HCT116 (cell line): ENCODE measurements at regions not wholly inside any gene's neighbourhood (a gene's known extent, or its start where the extent isn't known, plus 50 kb on each side); places are given as distances from the start of the nearest gene placed in this dataset.

Source experiments
- ATAC-seq: fragments of 200-7000 bp; cut with Tn5 transposase; 2 replicates; pipeline ENCODE4 v1.9.1; 2020; ENCODE audit warnings: mild to moderate bottlenecking, moderate library complexity
- BruUV-seq: library from RNA; stranded (reverse); fragments of 400-500 nt; replicated peaks from 2 replicates; lab custom pipeline; 2021; lab: Mats Ljungman, UMichigan
- CTCF ChIA-PET: fragments of 300-600 bp; sonication (Branson Sonifier 250); formaldehyde crosslinking; loops from one replicate; lab custom pipeline; 2021; ENCODE audit warnings: antibody characterized with exemption; lab: Charles Lee
- POLR2A ChIA-PET: fragments of 300-600, 350-600 bp; sonication (Branson Sonifier 250); formaldehyde crosslinking; loops from one replicate; lab custom pipeline; 2021; ENCODE audit warnings: antibody characterized with exemption; lab: Charles Lee
- RAD21 ChIA-PET, 2 experiments: fragments of 300-600 bp; sonication (Branson Sonifier 250); formaldehyde crosslinking; loops; one replicate each; lab custom pipeline; 2023; ENCODE audit warnings: low total read pairs in 2 of 2; ENCODE audit not compliant: uncharacterized antibody in 2 of 2, unreplicated experiment in 2 of 2, low non-redundant PET in 1 of 2; lab: Charles Lee
- DNase-seq: peaks from one replicate; pipeline ENCODE4 v3.0.0-alpha.2; 2010; ENCODE audit warnings: low read depth, low spot score
- H2AFZ ChIP-seq: fragments of 200-600 bp; shearing (Covaris generic), sonication (generic); 2 replicates; pipeline ENCODE4 v1.6.1; 2017; ENCODE audit warnings: low read depth, mixed run types, mixed read lengths, antibody characterized with exemption, low read length; ENCODE audit not compliant: poor library complexity, severe bottlenecking
- H3K27ac ChIP-seq: 2 replicates; pipeline ENCODE4 v1.5.1; 2012; ENCODE audit warnings: low read depth, low read length
- H3K27me3 ChIP-seq: fragments of 200-600 bp; sonication (generic); 2 replicates; pipeline ENCODE4 v1.6.1; 2016; ENCODE audit warnings: mixed run types, low read length, mixed read lengths; ENCODE audit not compliant: insufficient read depth
- H3K36me3 ChIP-seq, 2 experiments: fragments of 200-500 bp in 1 of 2; fragments of 200-600 bp in 1 of 2; sonication (Bioruptor generic) in 1 of 2; sonication (generic) in 1 of 2; 2 replicates each; pipeline versions ENCODE4 v1.5.1 to v1.6.1; 2014 to 2016; ENCODE audit warnings: low read length in 2 of 2, inconsistent platforms in 1 of 2, mixed read lengths in 1 of 2, mixed run types in 1 of 2; ENCODE audit not compliant: insufficient read depth in 2 of 2, control insufficient read depth in 1 of 2
- H3K4me1 ChIP-seq, 2 experiments: fragments of 200-600 bp in 1 of 2; sonication (generic) in 1 of 2; 2 replicates each; pipeline versions ENCODE4 v1.5.1 to v1.6.1; 2012 to 2017; ENCODE audit warnings: low read length in 2 of 2, inconsistent platforms in 1 of 2, mild to moderate bottlenecking in 1 of 2, mixed read lengths in 1 of 2, mixed run types in 1 of 2, moderate library complexity in 1 of 2; ENCODE audit not compliant: insufficient read depth in 2 of 2, control insufficient read depth in 1 of 2
- H3K4me2 ChIP-seq: fragments of 200-600 bp; sonication (generic); 2 replicates; pipeline ENCODE4 v1.6.1; 2017; ENCODE audit warnings: mixed run types, low read length, mixed read lengths
- H3K4me3 ChIP-seq, 2 experiments: fragments of 200-600 bp in 1 of 2; sonication (generic) in 1 of 2; replicated peaks in 1 of 2; 2 replicates each; pipeline ENCODE4 v1.5.1; 2011 to 2016; ENCODE audit warnings: low read length in 2 of 2, control low read depth in 1 of 2, low read depth in 1 of 2, mild to moderate bottlenecking in 1 of 2, mixed read lengths in 1 of 2, mixed run types in 1 of 2
- H3K79me2 ChIP-seq: fragments of 200-600 bp; sonication (generic); 2 replicates; pipeline ENCODE4 v1.6.1; 2017; ENCODE audit warnings: mild to moderate bottlenecking, mixed run types, low read length, moderate library complexity, mixed read lengths; ENCODE audit not compliant: insufficient read depth
- H3K9ac ChIP-seq: fragments of 200-600 bp; sonication (generic); 2 replicates; pipeline ENCODE4 v1.6.1; 2016; ENCODE audit warnings: low read length, mixed read lengths
- H3K9me2 ChIP-seq: fragments of 200-600 bp; sonication (generic), shearing (Covaris generic); 2 replicates; pipeline ENCODE4 v1.6.1; 2017; ENCODE audit warnings: mixed run types, mild to moderate bottlenecking, moderate library complexity; ENCODE audit not compliant: insufficient read depth
- H3K9me3 ChIP-seq, 2 experiments: fragments of 200-500 bp in 1 of 2; fragments of 200-600 bp in 1 of 2; sonication (Bioruptor generic) in 1 of 2; sonication (generic) in 1 of 2; 2 replicates each; pipeline ENCODE4 v1.6.1; 2014 to 2017; ENCODE audit warnings: low read length in 2 of 2, mixed read lengths in 2 of 2, inconsistent platforms in 1 of 2, low read depth in 1 of 2, mild to moderate bottlenecking in 1 of 2, mixed run types in 1 of 2, moderate library complexity in 1 of 2; ENCODE audit not compliant: control insufficient read depth in 1 of 2, insufficient read depth in 1 of 2
- H4K20me1 ChIP-seq: fragments of 200-600 bp; sonication (generic), shearing (Covaris generic); 2 replicates; pipeline ENCODE4 v1.6.1; 2017; ENCODE audit warnings: mixed run types, mild to moderate bottlenecking, moderate library complexity; ENCODE audit not compliant: insufficient read depth
- ATF3 ChIP-seq: IDR thresholded peaks from 2 replicates; pipeline ENCODE4 v1.6.1; 2012
- CBX3 ChIP-seq: IDR thresholded peaks from 2 replicates; pipeline ENCODE4 v1.6.1; 2012; ENCODE audit warnings: low read depth
- CTCF ChIP-seq, 3 experiments: fragments of 200-600 bp in 1 of 3; sonication (generic) in 1 of 3; IDR thresholded peaks in 2 of 3; conservative IDR thresholded peaks in 1 of 3; 2 replicates each; pipeline ENCODE4 v1.5.1; 2012 to 2017; ENCODE audit warnings: low read depth in 2 of 3, low read length in 2 of 3, antibody characterized with exemption in 1 of 3, borderline replicate concordance in 1 of 3, control low read depth in 1 of 3, mild to moderate bottlenecking in 1 of 3, mixed read lengths in 1 of 3, mixed run types in 1 of 3, moderate library complexity in 1 of 3; ENCODE audit not compliant: insufficient read depth in 1 of 3
- EGR1 ChIP-seq: IDR thresholded peaks from 2 replicates; pipeline ENCODE4 v1.6.1; 2012; ENCODE audit warnings: low read depth
- ELF1 ChIP-seq: IDR thresholded peaks from 2 replicates; pipeline ENCODE4 v1.6.1; 2012; ENCODE audit warnings: low read depth, borderline replicate concordance
- EZH2phosphoT487 ChIP-seq: fragments of 200-600 bp; IDR thresholded peaks from 2 replicates; pipeline ENCODE4 v1.6.1; 2018; ENCODE audit warnings: antibody characterized with exemption, borderline replicate concordance
- FOSL1 ChIP-seq: IDR thresholded peaks from 2 replicates; pipeline ENCODE4 v1.6.1; 2012; ENCODE audit warnings: low read depth
- POLR2AphosphoS5 ChIP-seq: IDR thresholded peaks from 2 replicates; pipeline ENCODE4 v1.6.1; 2011; ENCODE audit warnings: mild to moderate bottlenecking, low read depth, low read length, moderate library complexity
- RAD21 ChIP-seq: IDR thresholded peaks from 2 replicates; pipeline ENCODE4 v1.6.1; 2012; ENCODE audit warnings: low read depth, mild to moderate bottlenecking
- REST ChIP-seq: IDR thresholded peaks from 2 replicates; pipeline ENCODE4 v1.6.1; 2012; ENCODE audit warnings: low read depth
- SP1 ChIP-seq: IDR thresholded peaks from 2 replicates; pipeline ENCODE4 v1.6.1; 2012; ENCODE audit warnings: low read depth
- SRF ChIP-seq: IDR thresholded peaks from 2 replicates; pipeline ENCODE4 v1.6.1; 2012; ENCODE audit warnings: low read depth
- TCF7L2 ChIP-seq: IDR thresholded peaks from 2 replicates; pipeline ENCODE4 v1.7.0; 2011; ENCODE audit warnings: borderline replicate concordance, inconsistent platforms; ENCODE audit not compliant: insufficient read depth, insufficient read length; ENCODE audit errors: extremely low read depth
- ZBTB33 ChIP-seq: IDR thresholded peaks from 2 replicates; pipeline ENCODE4 v1.6.1; 2011; ENCODE audit warnings: mild to moderate bottlenecking, low read length, moderate library complexity; ENCODE audit not compliant: insufficient replicate concordance; ENCODE audit errors: extremely low read depth
- ZFX ChIP-seq: fragments of 450-650 bp; IDR thresholded peaks from 2 replicates; pipeline ENCODE4 v1.6.1; 2017
- ZNF274 ChIP-seq: fragments of 200-500 bp; sonication (Bioruptor generic); IDR thresholded peaks from 2 replicates; pipeline ENCODE4 v1.6.1; 2014; ENCODE audit warnings: mild to moderate bottlenecking, low read depth, low read length, inconsistent platforms
- intact Hi-C: fragments of 100-400 bp; cut with micrococcal nuclease; formaldehyde crosslinking; loops from 2 replicates; pipeline ENCODE4 v1.10.0; 2022

- ATAC-seq (no peak), DNase-seq (no peak)
- H3K4me1 ChIP-seq = no peaks in the 10 kb centered on the region
- no peak overlapping the region for H2AFZ ChIP-seq
- no peak for TF ChIP-seq CTCF (IDR thresholded peaks at IDR 0.05 in 2 of 3, conservative IDR thresholded peaks at IDR 0.05 in 1 of 3; ENCODE audit: borderline replicate concordance in 1 of 3, insufficient read depth in 1 of 3, low read depth in 2 of 3, low read length in 2 of 3)
- no peak for TF ChIP-seq FOSL1
- TF ChIP-seq POLR2AphosphoS5 = no peak
- TF ChIP-seq RAD21 = no peak
- no peak for TF ChIP-seq ZBTB33
- TF ChIP-seq EGR1 = no peak
- TF ChIP-seq REST = no peak
- TF ChIP-seq ATF3 = no peak
- TF ChIP-seq ZNF274 = no peak
- no peak for TF ChIP-seq CBX3
- TF ChIP-seq SP1 = no peak
- no peak for TF ChIP-seq TCF7L2
- no peak for TF ChIP-seq ZFX
- no peak for TF ChIP-seq EZH2phosphoT487
- no peak for TF ChIP-seq ELF1
- no peak for TF ChIP-seq SRF
- intact Hi-C loops = no loop called here
- H3K4me2 ChIP-seq = no peak overlapping the region
- no peaks in the 10 kb centered on the region for H4K20me1 ChIP-seq
- ChIA-PET POLR2A (no interaction called here), RAD21 (no interaction called here), CTCF (no interaction called here)
- no peaks in the 10 kb centered on the region for H3K9me2 ChIP-seq
- H3K27me3 ChIP-seq = no peaks in the 10 kb centered on the region
- H3K36me3 ChIP-seq = no peaks in the 10 kb centered on the region
- no peak overlapping the region for H3K9ac ChIP-seq
- no peaks in the 10 kb centered on the region for H3K79me2 ChIP-seq
- no peaks in the 10 kb centered on the region for H3K9me3 ChIP-seq
- BruUV-seq = no TSS peak
- H3K4me3 ChIP-seq = no peak overlapping the region
- no peak overlapping the region for H3K27ac ChIP-seq
These were observed 535.7 kb upstream of the INTU start for GRCh38 chr4:127097061-127097460.
